Osteoblast (primary cell): ENCODE measurements at regions not wholly inside any gene's neighbourhood (a gene's known extent, or its start where the extent isn't known, plus 50 kb on each side); places are given as distances from the start of the nearest gene placed in this dataset.
A peak's percentile ranks its signal among the peaks of the same experiment; 100 is the strongest.

Source experiments
- DNase-seq: peaks from one replicate; pipeline ENCODE4 v3.0.0; 2011; ENCODE audit warnings: low spot score, mixed read lengths; ENCODE audit not compliant: insufficient read length; ENCODE audit errors: missing footprints
- H2AFZ ChIP-seq: 2 replicates; pipeline ENCODE4 v1.6.0; 2011; ENCODE audit warnings: mild to moderate bottlenecking, low read length
- H3K27ac ChIP-seq: 2 replicates; pipeline ENCODE4 v1.5.1; 2011; ENCODE audit warnings: mild to moderate bottlenecking, low read depth, low read length, moderate library complexity
- H3K27me3 ChIP-seq: 2 replicates; pipeline ENCODE4 v1.6.0; 2012; ENCODE audit warnings: mild to moderate bottlenecking, control low read depth, inconsistent platforms, low read length, moderate library complexity; ENCODE audit not compliant: insufficient read depth
- H3K36me3 ChIP-seq: 2 replicates; pipeline ENCODE4 v1.5.1; 2011; ENCODE audit warnings: mild to moderate bottlenecking, low read length, control low read depth, moderate library complexity; ENCODE audit not compliant: insufficient read depth
- H3K4me1 ChIP-seq: 2 replicates; pipeline ENCODE4 v1.5.1; 2011; ENCODE audit warnings: mild to moderate bottlenecking, low read length, control low read depth, moderate library complexity; ENCODE audit not compliant: insufficient read depth
- H3K4me2 ChIP-seq: 2 replicates; pipeline ENCODE4 v1.6.0; 2011; ENCODE audit warnings: mild to moderate bottlenecking, low read length; ENCODE audit not compliant: insufficient read depth
- H3K4me3 ChIP-seq: fragments of 200-600 bp; sonication (generic); 3 replicates; pipeline ENCODE4 v1.5.1; 2012; ENCODE audit warnings: mild to moderate bottlenecking, low read length, inconsistent platforms; ENCODE audit not compliant: insufficient read depth
- H3K79me2 ChIP-seq: 2 replicates; pipeline ENCODE4 v1.6.0; 2012; ENCODE audit warnings: mild to moderate bottlenecking, low read length, control low read depth, inconsistent platforms; ENCODE audit not compliant: insufficient read depth
- H3K9me3 ChIP-seq: 2 replicates; pipeline ENCODE4 v1.5.1; 2011; ENCODE audit warnings: low read depth, low read length, control low read depth
- H4K20me1 ChIP-seq: 2 replicates; pipeline ENCODE4 v1.6.0; 2012; ENCODE audit warnings: mild to moderate bottlenecking, low read length, control low read depth; ENCODE audit not compliant: insufficient read depth
- CTCF ChIP-seq: IDR thresholded peaks from 2 replicates; pipeline ENCODE4 v1.5.1; 2011; ENCODE audit warnings: mild to moderate bottlenecking, low read depth, low read length, moderate library complexity; ENCODE audit errors: extremely low read depth

- no peak overlapping the region for H3K4me2 ChIP-seq
- H4K20me1 ChIP-seq: no peaks in the 10 kb centered on the region
- no peaks in the 10 kb centered on the region for H3K9me3 ChIP-seq
- DNase-seq: peak; percentile 25
- no peaks in the 10 kb centered on the region for H3K27me3 ChIP-seq
- peaks cover 4% of the 10 kb centered on the region for H3K4me1 ChIP-seq
- TF ChIP-seq CTCF: no peak
- H3K36me3 ChIP-seq: no peaks in the 10 kb centered on the region
- H3K79me2 ChIP-seq: no peaks in the 10 kb centered on the region
- no peak overlapping the region for H2AFZ ChIP-seq
- no peak overlapping the region for H3K4me3 ChIP-seq
- no peak overlapping the region for H3K27ac ChIP-seq
Measured at GRCh38 chr22:48424201-48424627, 1403.5 kb downstream of the BRD1 start.

GRCh38 chr22:48423481-48423911, 1404.2 kb downstream of the BRD1 start:
- Histone ChIP-seq H3K27ac (no peak overlapping the region), H4K20me1 (no peaks in the 10 kb centered on the region), H3K4me2 (no peak overlapping the region), H3K36me3 (no peaks in the 10 kb centered on the region), H3K9me3 (no peaks in the 10 kb centered on the region), H3K27me3 (no peaks in the 10 kb centered on the region), H3K79me2 (no peaks in the 10 kb centered on the region), H2AFZ (peak overlapping the region; percentile 56), H3K4me3 (no peak overlapping the region), H3K4me1 (peaks cover 4% of the 10 kb centered on the region)
- peak; percentile 91 for DNase-seq
- TF ChIP-seq CTCF: no peak

- no peak overlapping the region for H3K4me3 ChIP-seq
- TF ChIP-seq CTCF: no peak
- peaks cover 4% of the 10 kb centered on the region for H3K4me1 ChIP-seq
- H3K4me2 ChIP-seq: no peak overlapping the region
- H3K79me2 ChIP-seq: no peaks in the 10 kb centered on the region
- DNase-seq: peak; percentile 45
- no peaks in the 10 kb centered on the region for H3K27me3 ChIP-seq
- H3K9me3 ChIP-seq: no peaks in the 10 kb centered on the region
- H2AFZ ChIP-seq: peak overlapping the region; percentile 56
- H3K27ac ChIP-seq: no peak overlapping the region
- H4K20me1 ChIP-seq: no peaks in the 10 kb centered on the region
- no peaks in the 10 kb centered on the region for H3K36me3 ChIP-seq
Measured at GRCh38 chr22:48422900-48423480, 1404.7 kb downstream of the BRD1 start.

GRCh38 chr22:48418831-48419230, 1408.8 kb downstream of the BRD1 start:
- Histone ChIP-seq H4K20me1 (no peaks in the 10 kb centered on the region), H3K27me3 (no peaks in the 10 kb centered on the region), H3K4me2 (no peak overlapping the region), H3K4me3 (no peak overlapping the region), H3K4me1 (peaks cover 4% of the 10 kb centered on the region), H3K36me3 (no peaks in the 10 kb centered on the region), H3K9me3 (no peaks in the 10 kb centered on the region), H2AFZ (no peak overlapping the region), H3K79me2 (no peaks in the 10 kb centered on the region), H3K27ac (no peak overlapping the region)
- TF ChIP-seq CTCF: no peak
- DNase-seq: no peak
